MCF 10A (cell line): ENCODE measurements at regions not wholly inside any gene's neighbourhood (a gene's known extent, or its start where the extent isn't known, plus 50 kb on each side); places are given as distances from the start of the nearest gene placed in this dataset.
A peak's percentile ranks its signal among the peaks of the same experiment; 100 is the strongest.

Experiments used
- BruUV-seq: library from RNA; stranded (reverse); fragments of 400-500 nt; replicated peaks from 2 replicates; lab custom pipeline; 2021; lab: Mats Ljungman, UMichigan
- CTCF ChIA-PET: fragments of 300-600 bp; sonication (Branson Sonifier 250); formaldehyde crosslinking; extraction: SDS; loops from one replicate; lab custom pipeline; 2021; ENCODE audit warnings: antibody characterized with exemption, inconsistent platforms; lab: Yijun Ruan, JAX
- POLR2A ChIA-PET: fragments of 300-600, 350-650 bp; sonication (Branson Sonifier 250); formaldehyde crosslinking; extraction: SDS; loops from one replicate; lab custom pipeline; 2020; ENCODE audit warnings: antibody characterized with exemption, inconsistent platforms; lab: Yijun Ruan, JAX
- DNase-seq: peaks from one replicate; pipeline ENCODE4 v3.0.0-alpha.2; 2018; ENCODE audit not compliant: unreplicated experiment
- H3K27ac Mint-ChIP-seq: one replicate; pipeline ENCODE4 v1.8.0; 2022; ENCODE audit warnings: mild to moderate bottlenecking, low read depth, mixed read lengths; ENCODE audit not compliant: unreplicated experiment
- H3K27me3 Mint-ChIP-seq: one replicate; pipeline ENCODE4 v1.8.0; 2022; ENCODE audit warnings: mixed read lengths; ENCODE audit not compliant: insufficient read depth, unreplicated experiment
- H3K36me3 Mint-ChIP-seq: one replicate; pipeline ENCODE4 v1.8.0; 2022; ENCODE audit warnings: mild to moderate bottlenecking, moderate library complexity, mixed read lengths; ENCODE audit not compliant: insufficient read depth, unreplicated experiment
- H3K4me1 Mint-ChIP-seq: one replicate; pipeline ENCODE4 v1.8.0; 2022; ENCODE audit warnings: mixed read lengths; ENCODE audit not compliant: insufficient read depth, unreplicated experiment
- H3K4me3 Mint-ChIP-seq: one replicate; pipeline ENCODE4 v1.8.0; 2022; ENCODE audit warnings: mild to moderate bottlenecking, moderate library complexity, mixed read lengths; ENCODE audit not compliant: unreplicated experiment
- H3K9me3 Mint-ChIP-seq: one replicate; pipeline ENCODE4 v1.8.0; 2022; ENCODE audit warnings: mixed read lengths; ENCODE audit not compliant: unreplicated experiment
- CTCF ChIP-seq: fragments of 200-600 bp; IDR thresholded peaks from one replicate; pipeline ENCODE4 v1.8.0; 2022; ENCODE audit warnings: antibody characterized with exemption, mild to moderate bottlenecking; ENCODE audit not compliant: unreplicated experiment
- intact Hi-C: fragments of 100-400 bp; cut with micrococcal nuclease; formaldehyde crosslinking; loops from 2 replicates; pipeline ENCODE4 v1.14.1; 2022

GRCh38 chr4:100285121-100285520 is 94.9 kb upstream of the DDIT4L start:
- Mint-ChIP-seq H3K4me3 (no peak overlapping the region), H3K27ac (no peak overlapping the region), H3K4me1 (peaks cover 13% of the 10 kb centered on the region), H3K27me3 (no peaks in the 10 kb centered on the region), H3K9me3 (peaks cover 7% of the 10 kb centered on the region), H3K36me3 (no peaks in the 10 kb centered on the region)
- TF ChIP-seq CTCF: no peak
- ChIA-PET CTCF (no interaction called here), POLR2A (no interaction called here)
- no TSS peak for BruUV-seq
- DNase-seq: no peak
- intact Hi-C loops: no loop called here

- peaks cover 7% of the 10 kb centered on the region for H3K4me1 Mint-ChIP-seq
- ChIA-PET CTCF (no interaction called here), POLR2A (no interaction called here)
- BruUV-seq: no TSS peak
- intact Hi-C loops: no loop called here
- H3K27me3 Mint-ChIP-seq: no peaks in the 10 kb centered on the region
- H3K27ac Mint-ChIP-seq: no peak overlapping the region
- H3K9me3 Mint-ChIP-seq: peaks cover 7% of the 10 kb centered on the region
- no peak for DNase-seq
- no peak overlapping the region for H3K4me3 Mint-ChIP-seq
- no peaks in the 10 kb centered on the region for H3K36me3 Mint-ChIP-seq
- no peak for TF ChIP-seq CTCF
Measured at GRCh38 chr4:100284129-100284880, 94.0 kb upstream of the DDIT4L start.

GRCh38 chr4:100280807-100281206 is 90.5 kb upstream of the DDIT4L start:
- CTCF ChIA-PET: interaction anchor here (0.7 kb wide), 1 partner anchor 98 kb away, joined by 4 read pairs; no protein-coding TSS in a partner anchor
- BruUV-seq: no TSS peak
- no peak for TF ChIP-seq CTCF
- no peaks in the 10 kb centered on the region for H3K36me3 Mint-ChIP-seq
- H3K4me1 Mint-ChIP-seq: no peaks in the 10 kb centered on the region
- DNase-seq: no peak
- intact Hi-C loops: no loop called here
- H3K4me3 Mint-ChIP-seq: no peak overlapping the region
- no peaks in the 10 kb centered on the region for H3K9me3 Mint-ChIP-seq
- H3K27ac Mint-ChIP-seq: no peak overlapping the region
- no peaks in the 10 kb centered on the region for H3K27me3 Mint-ChIP-seq
- POLR2A ChIA-PET: no interaction called here

- H3K36me3 Mint-ChIP-seq: peaks cover 6% of the 10 kb centered on the region
- peak; percentile 8 for DNase-seq
- no peak overlapping the region for H3K4me3 Mint-ChIP-seq
- H3K9me3 Mint-ChIP-seq: no peaks in the 10 kb centered on the region
- CTCF ChIA-PET: interaction anchor here (1.3 kb wide), 1 partner anchor 30 kb away, joined by 3 read pairs; no protein-coding TSS in a partner anchor
- POLR2A ChIA-PET: no interaction called here
- H3K4me1 Mint-ChIP-seq: no peaks in the 10 kb centered on the region
- TF ChIP-seq CTCF: no peak
- intact Hi-C loops: no loop called here
- no peaks in the 10 kb centered on the region for H3K27me3 Mint-ChIP-seq
- no TSS peak for BruUV-seq
- no peak overlapping the region for H3K27ac Mint-ChIP-seq
Measured at GRCh38 chr4:100278567-100278966, 88.3 kb upstream of the DDIT4L start.
